GM18526 (cell line): ENCODE measurements at regions not wholly inside any gene's neighbourhood (a gene's known extent, or its start where the extent isn't known, plus 50 kb on each side); places are given as distances from the start of the nearest gene placed in this dataset.

Source experiments
- POLR2A ChIP-seq: IDR thresholded peaks from 3 replicates; pipeline ENCODE4 v1.6.1; 2011; ENCODE audit not compliant: insufficient read length; ENCODE audit errors: extremely low read depth

DNA sequence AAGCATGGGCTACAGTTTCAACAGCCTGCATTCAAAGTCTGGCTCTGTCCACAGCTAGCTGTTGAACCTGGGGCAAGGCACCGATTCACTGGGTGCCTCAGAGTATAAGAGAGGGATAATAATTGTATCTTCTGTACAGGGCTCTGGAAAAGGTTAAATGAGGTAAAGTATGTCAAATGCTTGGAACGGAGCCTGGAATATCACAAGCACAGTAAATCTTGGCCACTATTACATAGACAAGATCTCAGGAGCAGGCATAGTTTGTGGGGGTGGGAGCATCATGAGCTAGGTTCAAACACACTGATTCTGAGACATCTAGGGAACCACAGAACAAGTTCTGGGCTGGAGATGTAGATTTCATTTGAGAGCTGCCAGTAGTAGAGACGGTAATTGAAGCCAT lies 203.7 kb upstream of the NUDT4 start:
- no peak for TF ChIP-seq POLR2A

DNA sequence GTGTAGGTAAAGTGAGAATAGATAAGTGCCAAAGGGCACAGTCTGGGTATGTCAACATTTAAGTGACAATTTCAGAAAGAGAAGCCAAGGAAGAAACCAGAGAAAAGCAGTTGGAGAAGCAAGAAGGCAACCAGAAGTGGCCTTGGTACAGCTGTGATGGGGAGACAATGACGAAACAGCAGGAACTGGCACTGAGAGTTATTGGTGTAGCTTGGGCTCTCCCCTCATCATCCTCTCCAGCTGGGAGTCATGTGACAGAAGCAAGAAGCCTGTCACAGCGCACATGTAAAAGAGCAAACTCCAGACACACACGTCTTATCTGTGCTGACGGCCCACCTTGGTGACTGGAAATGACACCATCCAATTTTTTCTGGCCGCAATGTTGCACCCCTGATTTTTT lies 203.3 kb upstream of the NUDT4 start:
- TF ChIP-seq POLR2A = no peak

GRCh38 chr12:93176165-93176564 lies 201.6 kb upstream of the NUDT4 start:
- no peak for TF ChIP-seq POLR2A

DNA sequence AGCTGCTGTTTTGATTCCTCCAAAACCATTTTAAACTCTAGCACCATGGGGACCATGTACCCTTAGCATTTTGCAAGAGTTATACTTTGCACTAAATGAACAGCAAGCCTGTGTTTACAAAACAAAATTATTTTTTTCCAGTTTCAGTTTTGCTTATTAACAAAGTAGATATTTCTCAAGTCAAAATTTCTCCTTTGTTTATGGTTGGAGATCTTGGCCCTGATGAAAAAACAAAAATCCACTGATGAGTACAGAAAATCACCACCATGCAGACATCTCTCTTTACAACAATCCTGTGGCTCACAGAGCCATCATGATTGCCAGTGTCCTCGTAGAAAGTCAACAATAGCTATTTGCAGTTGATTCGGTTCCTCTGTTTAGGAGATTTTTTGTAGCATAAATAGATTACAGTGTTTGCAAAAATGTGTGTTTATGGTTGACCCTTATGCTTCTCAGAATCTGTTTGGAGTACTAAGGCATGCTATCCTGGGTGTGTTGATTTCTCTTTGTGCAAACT lies 201.1 kb upstream of the NUDT4 start:
- TF ChIP-seq POLR2A = no peak

GRCh38 chr12:93177208-93178153 lies 200.2 kb upstream of the NUDT4 start:
- no peak for TF ChIP-seq POLR2A

GRCh38 chr12:93178154-93178878 lies 199.4 kb upstream of the NUDT4 start:
- no peak for TF ChIP-seq POLR2A

GRCh38 chr12:93179792-93180191 lies 197.9 kb upstream of the NUDT4 start:
- no peak for TF ChIP-seq POLR2A

DNA sequence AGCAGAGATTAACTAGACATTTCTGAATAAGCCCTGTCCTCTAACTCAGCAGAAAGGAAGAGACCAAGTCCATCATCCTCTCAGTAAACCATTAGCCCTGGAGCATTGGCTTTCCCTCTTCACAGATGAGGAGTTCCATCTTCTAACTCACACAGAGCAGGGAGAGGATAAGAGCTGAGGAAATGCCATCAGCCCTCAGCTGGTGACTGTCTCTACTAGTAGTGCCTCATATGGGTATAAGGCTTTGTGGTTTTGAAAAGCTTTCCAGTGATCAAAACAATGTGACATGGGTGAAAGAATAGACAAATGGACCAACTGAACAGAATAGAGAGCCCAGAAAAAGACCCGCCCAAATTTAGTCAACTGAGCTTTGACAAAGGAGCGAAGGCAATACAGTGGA lies 197.2 kb upstream of the NUDT4 start:
- no peak for TF ChIP-seq POLR2A

- TF ChIP-seq POLR2A = no peak
These were observed 196.2 kb upstream of the NUDT4 start for GRCh38 chr12:93181409-93181965.

- no peak for TF ChIP-seq POLR2A
These were observed 193.6 kb upstream of the NUDT4 start for GRCh38 chr12:93183940-93184671.

DNA sequence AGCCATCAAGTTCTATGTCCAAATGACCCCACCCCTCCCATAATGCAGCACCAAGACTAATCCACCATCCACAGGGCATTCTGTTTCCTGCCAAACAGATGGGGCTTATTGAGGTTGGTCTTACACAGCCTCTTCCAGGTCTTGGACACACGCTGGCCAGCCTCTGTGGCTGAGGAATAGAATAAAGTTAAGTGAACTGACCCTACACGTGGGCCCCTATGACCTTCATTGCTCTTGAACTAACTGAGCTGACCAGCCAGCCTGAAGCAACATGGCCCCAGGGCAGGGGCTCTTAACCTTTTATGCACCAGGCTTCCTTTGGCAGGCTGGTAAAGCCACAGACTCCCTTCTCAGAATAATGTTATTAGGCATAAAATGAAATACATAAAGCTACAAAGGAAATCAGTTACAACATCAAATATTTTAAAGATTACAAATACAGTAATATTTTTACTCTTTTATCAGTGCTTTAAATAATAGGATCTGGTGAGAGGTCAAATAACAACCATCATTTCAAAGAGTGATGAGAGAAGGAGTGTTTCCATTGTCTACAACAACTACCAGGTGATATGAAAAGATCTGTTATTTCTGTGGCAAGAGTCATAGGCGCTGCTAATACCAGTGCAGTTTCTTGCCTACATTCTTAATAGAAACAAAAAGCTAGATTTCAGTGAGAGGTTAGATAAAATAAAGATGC lies 192.9 kb upstream of the NUDT4 start:
- TF ChIP-seq POLR2A = no peak

- TF ChIP-seq POLR2A = no peak
These were observed 192.4 kb upstream of the NUDT4 start for GRCh38 chr12:93185369-93185741.

GRCh38 chr12:93186131-93186530 lies 191.6 kb upstream of the NUDT4 start:
- TF ChIP-seq POLR2A = no peak

GRCh38 chr12:93186621-93187020 lies 191.1 kb upstream of the NUDT4 start:
- TF ChIP-seq POLR2A = no peak
